PC-3 (cell line): ENCODE measurements at regions not wholly inside any gene's neighbourhood (a gene's known extent, or its start where the extent isn't known, plus 50 kb on each side); places are given as distances from the start of the nearest gene placed in this dataset.
A peak's percentile ranks its signal among the peaks of the same experiment; 100 is the strongest.
"Not testable (repeated sequence)": the region's sequence is repeated elsewhere in the genome, so short reads cannot be mapped to it uniquely, and the experiment has no call there.

Experiments
- ATAC-seq: fragments of 200-7000 bp; cut with Tn5 transposase; 2 replicates; pipeline ENCODE4 v1.9.1; 2020; ENCODE audit warnings: mild to moderate bottlenecking, moderate library complexity
- BruUV-seq: library from RNA; stranded (reverse); fragments of 400-500 nt; replicated peaks from 2 replicates; lab custom pipeline; 2021; lab: Mats Ljungman, UMichigan
- CTCF ChIA-PET: fragments of 300-600 bp; sonication (Branson Sonifier 250); formaldehyde crosslinking; loops from one replicate; lab custom pipeline; 2022; ENCODE audit warnings: antibody characterized with exemption; lab: Charles Lee
- POLR2A ChIA-PET: fragments of 300-600 bp; sonication (Branson Sonifier 250); formaldehyde crosslinking; loops from one replicate; lab custom pipeline; 2022; ENCODE audit warnings: antibody characterized with exemption; ENCODE audit not compliant: unreplicated experiment; lab: Charles Lee
- DNase-seq: peaks from one replicate; pipeline ENCODE4 v3.0.0-alpha.2; 2015
- H2AFZ ChIP-seq: fragments of 300-600 bp; sonication (generic); 2 replicates; pipeline ENCODE4 v1.6.0; 2016; ENCODE audit warnings: antibody characterized with exemption, low read length
- H3F3A ChIP-seq: fragments of 300-600 bp; sonication (generic); one replicate; pipeline ENCODE4 v1.6.0; 2017; ENCODE audit warnings: antibody characterized with exemption, low read length, control low read depth, mild to moderate bottlenecking; ENCODE audit not compliant: unreplicated experiment
- H3K27ac ChIP-seq: fragments of 300-600 bp; sonication (generic); 2 replicates; pipeline ENCODE4 v1.5.1; 2016; ENCODE audit warnings: mild to moderate bottlenecking, low read length
- H3K27me3 ChIP-seq: fragments of 300-600 bp; sonication (generic); 2 replicates; pipeline ENCODE4 v1.6.1; 2016; ENCODE audit warnings: low read length, mixed read lengths
- H3K36me3 ChIP-seq: fragments of 300-600 bp; sonication (generic); 2 replicates; pipeline ENCODE4 v1.6.1; 2016; ENCODE audit warnings: low read depth, mixed run types, low read length, mixed read lengths
- H3K4me1 ChIP-seq: fragments of 300-600 bp; sonication (generic); 2 replicates; pipeline ENCODE4 v1.5.1; 2016; ENCODE audit warnings: low read length; ENCODE audit not compliant: insufficient read depth
- H3K4me2 ChIP-seq: fragments of 300-600 bp; sonication (generic); 2 replicates; pipeline ENCODE4 v1.6.0; 2016; ENCODE audit warnings: low read length
- H3K4me3 ChIP-seq: fragments of 300-600 bp; sonication (generic); 2 replicates; pipeline ENCODE4 v1.5.1; 2016; ENCODE audit warnings: mild to moderate bottlenecking, low read length, mixed read lengths
- H3K79me2 ChIP-seq: fragments of 300-600 bp; sonication (generic); 2 replicates; pipeline ENCODE4 v1.6.1; 2017; ENCODE audit warnings: low read length, mixed read lengths
- H3K9ac ChIP-seq: fragments of 300-600 bp; sonication (generic); 2 replicates; pipeline ENCODE4 v1.6.0; 2016; ENCODE audit warnings: mild to moderate bottlenecking, low read length
- H3K9me2 ChIP-seq: fragments of 300-600 bp; sonication (generic); replicated peaks from 2 replicates; pipeline ENCODE4 v1.6.1; 2016; ENCODE audit warnings: mixed run types, low read length, mixed read lengths
- H3K9me3 ChIP-seq: fragments of 300-600 bp; sonication (generic); 2 replicates; pipeline ENCODE4 v1.6.1; 2016; ENCODE audit warnings: low read length, mixed read lengths
- H4K20me1 ChIP-seq: fragments of 300-600 bp; sonication (generic); 2 replicates; pipeline ENCODE4 v1.6.1; 2016; ENCODE audit warnings: low read length, mixed read lengths
- CTCF ChIP-seq: fragments of 300-600 bp; sonication (generic); conservative IDR thresholded peaks from 2 replicates; pipeline ENCODE4 v1.5.1; 2017; ENCODE audit warnings: antibody characterized with exemption, low read depth, mild to moderate bottlenecking, low read length
- EZH2 ChIP-seq: fragments of 300-600 bp; sonication (generic); IDR thresholded peaks from one replicate; pipeline ENCODE4 v1.6.1; 2017; ENCODE audit warnings: antibody characterized with exemption, mild to moderate bottlenecking, low read length; ENCODE audit not compliant: unreplicated experiment
- EZH2phosphoT487 ChIP-seq: fragments of 300-600 bp; sonication (generic); IDR thresholded peaks from 2 replicates; pipeline ENCODE4 v1.6.1; 2018; ENCODE audit warnings: mild to moderate bottlenecking, antibody characterized with exemption, low read length, borderline replicate concordance
- intact Hi-C: fragments of 100-400 bp; cut with micrococcal nuclease; formaldehyde crosslinking; loops from 2 replicates; pipeline ENCODE4 v1.9.0; 2023

GRCh38 chr5:106258591-106259125 lies 1412.1 kb downstream of the EFNA5 start:
- TF ChIP-seq EZH2phosphoT487 (no peak), EZH2 (no peak), CTCF (no peak)
- Histone ChIP-seq H3K9me3 (no peaks in the 10 kb centered on the region), H3K9ac (no peak overlapping the region), H2AFZ (no peak overlapping the region), H3F3A (no peaks in the 10 kb centered on the region), H3K36me3 (no peaks in the 10 kb centered on the region), H3K4me1 (peaks cover 17% of the 10 kb centered on the region), H3K27ac (no peak overlapping the region), H3K27me3 (no peaks in the 10 kb centered on the region), H3K4me3 (no peak overlapping the region), H3K79me2 (no peaks in the 10 kb centered on the region), H3K4me2 (no peak overlapping the region), H4K20me1 (no peaks in the 10 kb centered on the region), H3K9me2 (no peaks in the 10 kb centered on the region)
- POLR2A ChIA-PET = no interaction called here
- BruUV-seq = no TSS peak
- CTCF ChIA-PET = no interaction called here
- peak; percentile 72 for DNase-seq
- intact Hi-C loops = no loop called here
- ATAC-seq = peak; percentile 78

GRCh38 chr5:106254784-106255183 lies 1416.0 kb downstream of the EFNA5 start:
- no peaks in the 10 kb centered on the region for H4K20me1 ChIP-seq
- H3K36me3 ChIP-seq = no peaks in the 10 kb centered on the region
- H3K4me3 ChIP-seq = no peak overlapping the region
- H3K9me2 ChIP-seq = no peaks in the 10 kb centered on the region
- H3K4me2 ChIP-seq = no peak overlapping the region
- H3K79me2 ChIP-seq = no peaks in the 10 kb centered on the region
- no peak for DNase-seq
- no peak overlapping the region for H3K27ac ChIP-seq
- BruUV-seq = no TSS peak
- H3K9ac ChIP-seq = no peak overlapping the region
- ChIA-PET CTCF (interaction anchor here (0.6 kb wide), 1 partner anchor 1082 kb away, joined by 9 read pairs; no protein-coding TSS in a partner anchor), POLR2A (no interaction called here)
- no peak overlapping the region for H2AFZ ChIP-seq
- no peak for ATAC-seq
- TF ChIP-seq EZH2 (no peak), EZH2phosphoT487 (no peak), CTCF (no peak)
- intact Hi-C loops = no loop called here
- H3K27me3 ChIP-seq = no peaks in the 10 kb centered on the region
- H3F3A ChIP-seq = no peaks in the 10 kb centered on the region
- H3K9me3 ChIP-seq = no peaks in the 10 kb centered on the region
- H3K4me1 ChIP-seq = peaks cover 7% of the 10 kb centered on the region

- H3K9me3 ChIP-seq, H2AFZ ChIP-seq, H3K79me2 ChIP-seq, H3F3A ChIP-seq, H3K4me2 ChIP-seq, POLR2A ChIA-PET, H3K27ac ChIP-seq, intact Hi-C loops, DNase-seq, CTCF ChIA-PET, H3K27me3 ChIP-seq, H4K20me1 ChIP-seq, H3K4me3 ChIP-seq, H3K9me2 ChIP-seq, H3K4me1 ChIP-seq, ATAC-seq, H3K36me3 ChIP-seq, BruUV-seq, H3K9ac ChIP-seq: not testable (repeated sequence)
Measured at GRCh38 chr5:106246044-106246745, 1424.5 kb downstream of the EFNA5 start.
